Left colon (tissue), 2 donors: ENCODE measurements at regions not wholly inside any gene's neighbourhood (a gene's known extent, or its start where the extent isn't known, plus 50 kb on each side); places are given as distances from the start of the nearest gene placed in this dataset.

Experiments used
- ATAC-seq: fragments of 200-7000 bp; cut with Tn5 transposase; one replicate; pipeline ENCODE4 v1.9.1; 2020; ENCODE audit warnings: mild to moderate bottlenecking, moderate library complexity
- DNase-seq, 2 donors: peaks; one replicate each; pipeline ENCODE4 v3.0.0-alpha.2; 2020
- intact Hi-C, 2 donors: fragments of 100-400 bp; cut with DNase I in 1 of 2; cut with micrococcal nuclease in 1 of 2; formaldehyde crosslinking; loops; one replicate each; pipeline versions ENCODE4 v1.11.2 to v1.14.0; 2022; cut with DNase I, micrococcal nuclease
- donor health status: DM: no; HTN: no; CAD: no.
- donor health status: DM: yes; HTN: yes; CAD: no.

DNA sequence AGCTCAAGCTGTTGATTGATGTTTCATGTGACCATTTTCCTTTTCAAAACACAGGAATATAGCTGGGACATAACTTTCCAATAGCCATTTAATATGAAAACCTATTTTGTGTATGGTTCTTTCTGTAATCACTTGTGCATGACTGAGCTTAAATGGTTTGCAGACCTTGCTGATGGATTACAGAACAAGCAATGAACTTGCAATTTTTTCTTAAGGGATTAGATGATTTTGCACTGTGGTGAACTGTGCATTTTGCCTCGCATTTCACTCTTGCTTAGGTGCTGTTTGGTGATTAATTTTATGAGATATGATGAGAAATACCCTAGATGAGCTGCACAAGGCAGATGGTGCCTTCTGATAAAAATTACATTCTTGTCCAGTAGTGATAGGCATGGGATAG, 419.0 kb upstream of the FBXO33 start:
- ATAC-seq = no peak
- intact Hi-C loops = no loop called here
- DNase-seq = no peak

DNA sequence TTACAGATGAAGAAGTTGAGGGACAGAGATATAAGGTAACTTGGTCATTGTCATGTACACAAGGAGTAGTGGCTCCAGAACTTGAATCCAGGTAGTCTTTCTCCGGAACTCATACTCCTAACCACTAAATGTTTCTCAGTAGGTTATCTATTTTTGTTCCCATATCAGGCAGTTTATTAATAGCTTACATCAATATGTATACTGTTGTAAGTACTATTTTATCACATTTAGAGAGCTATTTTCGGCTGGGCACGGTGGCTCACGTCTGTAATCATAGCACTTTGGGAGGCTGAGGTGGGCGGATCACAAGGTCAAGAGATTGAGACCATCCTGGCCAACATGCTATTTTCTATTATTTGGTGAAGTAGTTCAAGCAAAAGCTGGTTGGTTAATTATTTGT, 415.6 kb upstream of the FBXO33 start:
- intact Hi-C loops = no loop called here
- ATAC-seq = no peak
- DNase-seq = no peak

DNA sequence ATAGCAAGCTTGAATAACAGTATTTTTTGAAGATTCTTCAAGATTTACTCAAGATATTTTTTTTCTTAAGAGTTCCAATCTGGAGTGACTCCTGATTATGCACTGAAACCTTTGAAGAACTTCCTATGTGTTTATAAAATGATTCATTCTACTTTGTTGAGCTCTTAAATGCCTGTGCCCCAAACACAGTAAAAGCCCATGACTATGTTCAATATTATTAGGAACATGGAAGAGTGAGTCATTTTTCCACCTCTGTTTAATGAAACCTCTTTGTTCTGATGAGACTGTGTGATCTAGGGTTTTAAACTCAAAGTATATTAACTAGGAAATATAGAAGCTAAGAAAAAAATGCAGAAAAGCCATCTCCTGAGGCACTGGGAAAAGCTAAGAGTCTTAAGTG, 415.0 kb upstream of the FBXO33 start:
- ATAC-seq (no peak), DNase-seq (no peak)
- intact Hi-C loops = no loop called here

DNA sequence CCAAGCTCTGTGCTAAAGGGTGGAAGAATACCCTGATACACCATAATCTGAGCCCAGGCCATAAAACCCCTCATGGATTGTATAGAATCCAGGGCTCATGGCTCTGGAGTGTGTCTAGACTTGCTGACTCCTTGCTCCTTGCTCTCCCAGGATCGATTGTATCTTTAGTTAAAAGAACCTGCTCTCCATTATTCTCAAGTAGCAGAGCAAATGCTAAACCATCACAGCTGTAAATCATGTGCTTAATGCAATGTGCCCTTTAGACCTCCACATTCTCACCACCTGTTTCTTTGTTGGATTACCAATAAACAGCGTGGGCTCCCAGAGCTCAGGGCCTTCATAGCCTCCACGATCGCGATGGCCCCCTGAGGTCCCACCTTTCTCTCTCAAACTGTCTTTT, 411.6 kb upstream of the FBXO33 start:
- no peak for DNase-seq
- intact Hi-C loops = no loop called here
- ATAC-seq = no peak

DNA sequence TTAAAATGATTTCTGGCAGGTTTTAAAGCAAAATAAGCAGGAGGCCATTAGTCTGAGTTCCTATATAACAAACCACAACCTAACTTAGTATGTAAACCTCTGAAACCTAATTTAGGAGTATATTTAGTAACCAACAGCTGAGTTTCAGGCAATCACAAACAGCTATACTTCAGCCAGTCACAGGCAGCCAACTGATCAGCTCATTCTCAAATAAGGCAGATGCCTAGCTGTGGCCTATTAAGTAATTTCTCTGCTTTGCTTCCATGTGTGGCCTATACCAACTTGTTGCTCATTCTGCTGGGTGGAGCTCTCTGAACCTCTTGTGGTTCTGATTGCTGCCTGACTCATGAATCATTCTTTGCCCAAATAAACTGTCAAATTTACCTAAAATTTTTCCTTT, 408.9 kb upstream of the FBXO33 start:
- intact Hi-C loops = no loop called here
- DNase-seq = no peak
- ATAC-seq = no peak

DNA sequence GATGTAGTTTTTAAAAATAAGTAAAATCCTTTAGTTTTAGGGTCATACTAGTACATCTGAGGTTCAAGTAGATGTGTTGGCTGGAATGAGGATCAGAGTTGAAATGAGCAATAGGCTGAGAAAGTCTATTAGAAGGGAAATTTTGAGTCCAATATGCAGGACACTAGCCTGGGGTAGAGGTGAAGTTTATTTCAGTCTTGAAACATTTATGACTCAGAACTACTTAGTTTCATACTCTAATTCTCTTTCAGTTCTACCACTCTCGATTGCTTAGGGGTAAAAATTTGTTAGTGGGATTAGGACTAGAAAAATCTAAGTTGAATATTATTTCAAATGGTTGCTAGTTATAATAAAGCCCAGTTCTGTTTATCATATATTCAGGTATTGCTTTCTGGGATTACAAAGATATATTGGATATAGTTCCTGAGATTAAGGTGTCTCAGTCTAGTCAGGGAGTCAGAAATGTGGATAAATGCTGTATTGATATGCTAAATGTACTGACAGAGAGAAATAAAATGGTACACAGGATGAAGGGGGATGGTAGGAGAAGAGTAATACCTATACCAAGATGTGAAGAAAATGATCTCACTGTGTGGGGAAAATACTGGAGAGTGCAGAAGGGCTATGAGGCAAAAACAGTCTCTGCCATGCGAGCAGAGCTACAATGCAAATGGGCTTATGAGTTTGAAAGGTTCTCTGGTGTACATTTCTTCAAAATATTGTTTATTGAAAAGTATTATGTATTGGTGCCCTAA, 395.8 kb upstream of the FBXO33 start:
- ATAC-seq (no peak), DNase-seq (no peak)
- intact Hi-C loops = no loop called here

DNA sequence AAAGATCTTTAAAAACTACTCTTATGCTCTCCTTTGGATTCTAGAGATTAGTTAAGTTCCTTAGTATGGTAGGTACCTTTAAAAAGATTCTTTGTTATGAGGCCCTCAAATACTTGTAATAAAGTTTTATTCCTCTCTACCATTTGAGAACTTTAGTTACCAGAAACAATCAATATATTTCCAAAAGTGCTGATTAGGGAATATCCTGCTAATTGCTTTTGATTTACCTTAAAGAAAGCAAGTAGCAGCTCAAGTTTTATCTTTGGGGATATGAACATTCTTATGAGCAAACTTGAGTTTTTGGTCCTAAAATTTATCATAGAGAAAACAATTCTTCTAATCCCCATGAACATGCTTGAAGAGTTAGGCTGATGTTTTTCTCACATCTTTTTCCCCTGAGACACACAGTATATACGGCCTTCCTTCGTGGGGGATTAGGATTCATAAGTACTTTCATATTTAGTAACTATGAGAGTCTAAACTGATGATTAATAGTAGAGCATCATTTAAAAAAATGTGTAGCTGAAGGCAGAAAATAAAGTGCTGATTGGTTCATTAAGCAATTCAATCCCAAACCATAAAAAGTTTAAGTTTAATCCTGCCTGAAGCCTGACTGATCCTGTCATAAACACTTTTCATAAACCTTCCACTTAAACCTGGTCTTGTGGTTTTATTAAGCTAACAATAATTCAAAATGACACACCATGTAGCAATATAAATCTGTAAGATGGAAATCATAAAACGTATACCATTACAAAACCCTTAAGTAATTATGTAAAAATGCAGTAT, 380.5 kb upstream of the FBXO33 start:
- intact Hi-C loops = no loop called here
- ATAC-seq (no peak), DNase-seq (no peak)

DNA sequence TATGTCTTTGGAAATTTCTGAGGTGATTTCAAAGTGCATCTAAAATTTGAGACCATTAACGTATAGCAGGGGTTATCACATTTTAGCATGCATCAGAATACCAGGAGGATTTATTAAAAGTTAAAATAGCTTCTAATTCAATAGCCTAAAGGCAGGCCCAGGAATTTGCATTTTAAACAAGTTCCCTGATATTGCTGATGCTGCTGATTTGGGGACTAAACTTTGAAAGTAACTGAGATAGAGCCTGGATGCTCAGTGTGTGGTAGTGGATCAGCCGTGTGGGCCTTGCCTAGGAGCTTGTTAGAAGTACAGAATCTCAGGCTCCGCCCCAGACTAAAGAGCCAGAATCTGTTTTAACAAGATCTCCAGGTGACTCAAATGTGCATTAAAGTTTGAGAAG, 375.0 kb upstream of the FBXO33 start:
- intact Hi-C loops = no loop called here
- ATAC-seq (no peak), DNase-seq (no peak)

DNA sequence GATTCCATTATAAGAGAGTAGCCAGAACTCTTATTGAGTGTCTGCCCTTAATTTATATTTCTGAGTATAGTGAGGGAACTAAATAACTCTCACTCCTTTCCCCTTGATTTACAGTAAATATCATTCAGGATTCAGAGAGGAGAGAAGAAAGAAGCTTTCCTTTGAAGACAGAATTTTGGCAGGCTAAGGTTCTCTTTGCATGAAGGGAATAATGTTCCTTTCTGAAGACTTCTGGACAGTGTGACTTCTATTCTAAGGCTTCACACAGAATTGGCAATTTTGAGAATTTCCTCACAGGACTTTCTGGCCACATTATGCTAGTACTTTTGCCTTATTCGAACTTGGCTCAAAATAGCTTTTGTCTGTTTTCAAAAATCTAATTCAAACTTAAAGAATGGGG, 352.2 kb upstream of the FBXO33 start:
- ATAC-seq = no peak
- intact Hi-C loops = no loop called here
- DNase-seq = no peak

DNA sequence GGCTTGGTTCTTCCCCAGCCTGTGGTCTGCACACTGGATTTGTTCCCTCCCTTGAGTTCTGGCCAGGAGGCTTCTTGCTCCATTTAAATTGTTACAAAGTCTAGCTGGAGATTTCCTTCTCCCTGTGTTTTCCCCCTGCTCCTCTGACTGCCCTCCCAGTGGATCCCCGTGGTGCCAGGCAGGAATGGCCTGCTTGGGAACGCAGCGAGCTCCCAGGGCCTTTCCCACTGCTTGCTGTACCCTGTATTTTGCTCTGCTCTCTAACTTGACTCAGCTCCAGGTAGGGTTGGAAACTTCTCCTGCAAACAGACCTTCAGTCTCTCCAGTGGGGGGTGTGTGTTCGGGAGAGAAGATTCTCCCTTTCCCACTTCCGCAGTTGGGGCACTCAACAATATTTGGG, 349.2 kb upstream of the FBXO33 start:
- intact Hi-C loops = no loop called here

DNA sequence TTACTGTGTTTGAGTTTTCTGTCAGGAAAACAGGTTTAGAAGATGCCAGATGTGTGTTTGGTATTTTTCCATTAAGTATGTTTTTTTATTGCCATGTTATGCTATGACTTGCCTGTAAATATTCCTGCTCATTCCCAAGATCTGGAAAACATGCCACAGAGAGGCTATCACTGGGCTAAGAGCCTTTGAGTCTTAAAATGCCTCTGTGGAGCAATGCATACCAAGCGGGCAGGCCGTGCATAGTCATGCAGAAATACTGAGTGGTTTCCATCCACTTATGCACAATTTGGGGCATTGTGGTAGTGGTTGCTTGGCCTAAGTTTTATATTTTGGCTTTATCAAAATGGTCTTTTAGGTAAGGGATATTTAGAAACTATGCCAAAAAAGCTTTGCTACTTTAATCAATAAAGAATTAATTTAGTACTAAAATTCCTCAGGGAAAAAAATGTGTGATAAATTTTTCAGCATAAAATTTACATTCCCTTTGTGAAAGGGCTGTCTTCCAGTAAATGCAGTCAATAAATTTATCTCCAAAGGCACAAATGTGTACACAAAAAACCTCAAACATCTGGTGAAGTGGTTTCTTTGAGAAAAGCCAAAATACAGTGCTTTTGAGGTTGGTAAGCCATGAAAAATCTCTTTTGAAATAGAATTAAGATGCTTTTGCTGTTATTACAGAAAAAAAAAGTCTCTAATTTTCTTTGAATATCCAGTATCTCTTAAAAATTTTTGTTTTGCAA, 341.3 kb upstream of the FBXO33 start:
- DNase-seq (no peak), ATAC-seq (no peak)
- intact Hi-C loops = no loop called here

More for the DNA sequence above, 349.2 kb upstream of the FBXO33 start:
- ATAC-seq = no peak
- no peak for DNase-seq

DNA sequence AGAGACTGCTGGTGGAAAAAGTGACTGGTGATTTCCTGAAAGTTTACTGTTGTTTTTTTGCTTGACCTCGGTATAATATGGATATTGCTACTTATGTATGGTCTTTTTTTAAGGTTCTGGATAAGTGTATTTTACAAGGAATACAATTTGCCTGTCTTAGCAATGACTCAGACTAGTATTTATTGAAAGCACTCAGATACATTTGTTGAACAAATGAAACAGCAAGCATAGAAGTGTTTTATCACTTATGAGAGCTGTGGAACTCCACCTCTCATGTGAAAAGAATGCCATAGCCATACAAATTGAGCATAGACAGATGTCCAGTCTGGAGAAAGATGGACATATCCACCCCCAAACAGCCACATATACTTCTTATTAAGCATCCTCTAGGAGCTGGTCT, 340.4 kb upstream of the FBXO33 start:
- DNase-seq = no peak
- no peak for ATAC-seq
- intact Hi-C loops = no loop called here

DNA sequence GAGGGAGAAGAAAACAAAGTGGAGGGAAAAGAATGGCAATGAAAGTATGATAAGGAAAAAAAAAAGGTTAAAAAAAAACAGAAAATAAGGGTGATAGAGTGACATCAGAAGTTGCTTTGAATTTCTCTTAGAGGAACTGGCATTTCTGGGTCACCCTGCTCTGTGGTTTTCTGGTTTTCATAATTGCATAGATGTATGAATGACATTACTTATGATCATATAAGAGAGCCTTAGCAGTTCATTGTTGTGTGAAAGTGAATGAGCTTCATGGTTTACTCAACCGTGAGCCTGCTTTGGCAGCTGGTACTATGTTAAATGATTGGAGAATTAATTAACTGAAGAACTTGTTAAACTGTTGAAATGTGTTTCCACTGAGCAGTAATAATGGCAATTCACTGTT, 336.4 kb upstream of the FBXO33 start:
- intact Hi-C loops = no loop called here
- no peak for ATAC-seq
- DNase-seq = no peak

DNA sequence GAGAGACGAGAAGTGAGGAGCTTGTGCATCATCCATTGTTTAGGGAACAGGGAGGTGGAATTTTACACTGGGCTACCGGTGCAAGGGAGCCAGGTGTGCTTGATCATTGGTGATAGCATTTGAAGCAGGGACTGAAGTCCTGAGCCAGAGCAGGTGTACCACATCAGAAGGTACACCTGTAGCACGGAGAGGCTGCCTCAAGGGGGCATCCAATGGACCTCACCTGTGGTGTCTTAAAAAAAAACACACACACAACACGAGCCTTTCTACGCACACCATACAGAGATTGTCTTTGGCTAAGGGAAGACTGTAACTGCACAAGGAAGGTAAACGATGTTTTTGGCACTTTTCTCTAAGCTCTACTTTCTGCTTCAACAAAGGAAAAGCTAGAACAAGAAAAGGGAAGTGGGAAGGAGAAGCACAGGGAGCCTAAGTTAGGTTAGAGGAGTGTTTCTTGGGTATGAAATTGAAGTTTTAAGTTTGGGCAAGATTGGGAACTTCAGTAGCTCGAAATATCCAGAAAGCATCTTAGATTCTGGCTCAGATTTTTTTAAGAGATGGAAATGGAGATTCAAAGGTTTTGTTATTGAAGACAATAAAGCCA, 334.3 kb upstream of the FBXO33 start:
- ATAC-seq (no peak), DNase-seq (no peak)
- intact Hi-C loops = no loop called here

DNA sequence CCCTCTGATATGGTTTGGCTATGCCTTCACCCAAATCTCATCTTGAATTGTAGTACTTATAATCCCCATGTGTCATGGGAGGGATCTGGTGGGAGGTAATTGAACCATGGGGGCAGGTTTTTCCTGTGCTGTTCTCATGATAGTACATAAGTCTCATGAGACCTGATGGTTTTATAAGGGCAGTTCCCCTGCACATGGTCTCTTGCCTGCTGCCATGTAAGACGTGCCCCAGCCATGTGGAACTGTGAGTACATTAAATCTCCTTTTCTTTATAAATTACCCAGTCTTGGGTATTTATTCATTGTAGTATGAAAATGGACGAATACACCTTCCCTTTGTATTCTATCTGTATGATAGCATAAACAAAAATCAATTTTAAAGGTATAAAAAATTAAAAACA, 333.4 kb upstream of the FBXO33 start:
- intact Hi-C loops = no loop called here
- no peak for ATAC-seq
- no peak for DNase-seq

DNA sequence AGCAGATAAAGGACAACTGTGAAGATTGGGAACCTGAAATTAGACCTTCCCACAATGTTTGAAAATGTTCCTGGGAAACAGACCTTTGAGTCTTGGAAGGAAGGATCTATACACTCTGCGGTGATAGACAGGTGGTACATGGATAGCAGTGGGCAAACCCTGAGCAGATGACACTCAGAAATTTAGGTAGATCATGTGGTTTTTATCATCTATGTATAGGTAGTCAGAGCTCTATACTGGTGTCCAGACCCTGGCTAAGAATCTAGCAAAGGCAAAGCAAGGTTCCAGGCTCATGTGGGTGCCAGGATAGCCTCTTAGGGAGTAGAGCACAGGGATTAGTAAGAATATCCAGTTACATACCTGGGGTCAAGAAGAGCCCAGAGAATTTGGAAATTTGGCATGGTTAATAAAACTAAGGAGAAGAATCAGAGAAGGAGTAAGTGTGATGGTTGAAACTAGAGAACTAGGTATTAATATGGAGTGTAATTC, 331.2 kb upstream of the FBXO33 start:
- DNase-seq = no peak
- intact Hi-C loops = no loop called here
- no peak for ATAC-seq

DNA sequence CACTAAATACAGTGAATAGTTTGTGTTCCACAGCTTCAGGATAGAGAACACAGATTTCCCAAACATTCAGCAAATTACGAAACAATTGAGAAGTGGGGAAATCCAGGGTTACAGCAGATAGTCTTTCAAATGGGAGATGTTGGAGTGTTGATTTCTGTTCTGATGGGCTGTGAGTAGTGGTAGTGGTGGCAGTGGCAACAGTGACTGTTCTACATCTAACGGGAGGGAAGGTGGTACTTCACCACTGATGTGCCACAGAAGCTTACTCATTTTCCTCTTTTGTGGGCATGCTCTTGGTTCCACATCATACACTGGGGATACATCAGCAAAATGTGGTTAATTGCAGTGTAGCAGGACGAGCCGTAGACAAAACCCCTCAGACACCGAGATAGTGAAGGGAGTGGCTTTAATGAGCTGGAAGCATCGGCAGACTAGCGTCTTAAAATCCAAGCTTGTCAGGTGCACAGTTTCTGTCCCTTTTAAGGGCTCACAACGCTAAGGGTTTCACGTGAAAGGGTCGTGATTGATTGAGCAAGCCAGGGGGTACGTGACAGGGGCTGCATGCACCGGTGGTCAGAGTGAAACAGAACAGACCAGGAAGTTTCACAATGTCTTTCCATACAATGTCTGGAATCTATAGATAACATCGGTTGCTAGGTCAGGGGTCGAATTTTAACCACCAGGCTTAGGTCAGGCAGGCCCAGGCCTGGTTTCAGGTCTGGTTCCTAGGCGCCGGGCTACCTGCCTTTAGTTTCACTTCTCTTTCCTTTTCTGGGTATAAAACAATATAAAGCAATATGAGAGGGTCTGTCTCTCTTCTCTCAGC, 330.6 kb upstream of the FBXO33 start:
- intact Hi-C loops = no loop called here
- no peak for ATAC-seq
- no peak for DNase-seq

DNA sequence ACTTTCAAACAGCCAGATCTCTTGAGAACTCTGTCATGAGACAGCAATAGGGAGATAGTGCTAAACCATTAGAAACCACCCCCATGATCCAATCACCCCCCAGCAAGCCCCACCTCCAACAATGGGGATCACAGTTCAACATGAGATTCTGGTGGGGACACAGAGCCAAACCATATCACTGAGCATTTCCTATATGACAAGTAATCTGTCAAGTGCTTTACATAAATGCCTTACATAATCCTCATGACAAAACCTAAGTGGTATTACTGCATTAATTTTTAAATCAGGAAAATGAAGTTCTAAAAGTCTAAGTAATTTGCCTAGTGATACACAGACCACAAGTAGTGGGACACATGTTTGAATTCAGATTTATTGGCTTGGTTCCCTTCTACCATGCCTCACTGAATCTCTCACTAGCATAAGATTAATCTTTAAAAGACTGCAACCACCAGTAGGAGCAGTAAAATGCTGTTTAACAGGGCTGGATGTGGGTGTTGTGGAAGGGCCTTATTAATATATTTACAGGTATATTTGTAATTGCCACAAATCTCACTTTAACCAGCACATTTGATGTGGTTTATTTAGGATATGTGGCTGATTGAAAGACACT, 323.1 kb upstream of the FBXO33 start:
- intact Hi-C loops = no loop called here
- no peak for ATAC-seq
- DNase-seq = no peak
